ENCODE measurements at regions not wholly inside any gene's neighbourhood (a gene's known extent, or its start where the extent isn't known, plus 50 kb on each side); places are given as distances from the start of the nearest gene placed in this dataset.

- no peak for TF ChIP-seq CTCF (IDR thresholded peaks at IDR 0.05; ENCODE audit: borderline replicate concordance, control extremely low read depth, extremely low read depth, insufficient read depth, missing control alignments)
- DNase-seq (ENCODE audit: low spot score) = no peak
- in situ Hi-C loops (cut with MboI; ENCODE audit: low sequenced_read_pairs, unreplicated experiment) = no loop called here
Observed at GRCh38 chr4:160372390-160372789, 1269.5 kb downstream of the RAPGEF2 start.

- DNase-seq (ENCODE audit: low spot score) = no peak
- in situ Hi-C loops (cut with MboI; ENCODE audit: low sequenced_read_pairs, unreplicated experiment) = no loop called here
- no peak for TF ChIP-seq CTCF (IDR thresholded peaks at IDR 0.05; ENCODE audit: borderline replicate concordance, control extremely low read depth, extremely low read depth, insufficient read depth, missing control alignments)
Observed at GRCh38 chr4:160373911-160374310, 1271.0 kb downstream of the RAPGEF2 start.

- no peak for TF ChIP-seq CTCF (IDR thresholded peaks at IDR 0.05; ENCODE audit: borderline replicate concordance, control extremely low read depth, extremely low read depth, insufficient read depth, missing control alignments)
- no peak for DNase-seq (ENCODE audit: low spot score)
- in situ Hi-C loops (cut with MboI; ENCODE audit: low sequenced_read_pairs, unreplicated experiment) = no loop called here
Observed at GRCh38 chr4:160375772-160376452, 1273.0 kb downstream of the RAPGEF2 start.

- TF ChIP-seq CTCF (IDR thresholded peaks at IDR 0.05; ENCODE audit: borderline replicate concordance, control extremely low read depth, extremely low read depth, insufficient read depth, missing control alignments) = no peak
- DNase-seq (ENCODE audit: low spot score) = no peak
- in situ Hi-C loops (cut with MboI; ENCODE audit: low sequenced_read_pairs, unreplicated experiment) = no loop called here
Observed at GRCh38 chr4:160386846-160387245, 1284.0 kb downstream of the RAPGEF2 start.

GRCh38 chr4:160399826-160400225 is 1296.9 kb downstream of the RAPGEF2 start:
- in situ Hi-C loops (cut with MboI; ENCODE audit: low sequenced_read_pairs, unreplicated experiment) = no loop called here
- TF ChIP-seq CTCF (IDR thresholded peaks at IDR 0.05; ENCODE audit: borderline replicate concordance, control extremely low read depth, extremely low read depth, insufficient read depth, missing control alignments) = no peak
- DNase-seq (ENCODE audit: low spot score) = no peak

- in situ Hi-C loops (cut with MboI; ENCODE audit: low sequenced_read_pairs, unreplicated experiment) = no loop called here
- no peak for TF ChIP-seq CTCF (IDR thresholded peaks at IDR 0.05; ENCODE audit: borderline replicate concordance, control extremely low read depth, extremely low read depth, insufficient read depth, missing control alignments)
- no peak for DNase-seq (ENCODE audit: low spot score)
Observed at GRCh38 chr4:160403081-160403480, 1300.2 kb downstream of the RAPGEF2 start.

All from GM13976 (cell line).